GM03348 (cell line): ENCODE measurements at regions not wholly inside any gene's neighbourhood (a gene's known extent, or its start where the extent isn't known, plus 50 kb on each side); places are given as distances from the start of the nearest gene placed in this dataset.

ENCODE experiments used
- DNase-seq: peaks from one replicate; pipeline ENCODE4 v3.0.0; 2012; ENCODE audit warnings: low spot score

DNA sequence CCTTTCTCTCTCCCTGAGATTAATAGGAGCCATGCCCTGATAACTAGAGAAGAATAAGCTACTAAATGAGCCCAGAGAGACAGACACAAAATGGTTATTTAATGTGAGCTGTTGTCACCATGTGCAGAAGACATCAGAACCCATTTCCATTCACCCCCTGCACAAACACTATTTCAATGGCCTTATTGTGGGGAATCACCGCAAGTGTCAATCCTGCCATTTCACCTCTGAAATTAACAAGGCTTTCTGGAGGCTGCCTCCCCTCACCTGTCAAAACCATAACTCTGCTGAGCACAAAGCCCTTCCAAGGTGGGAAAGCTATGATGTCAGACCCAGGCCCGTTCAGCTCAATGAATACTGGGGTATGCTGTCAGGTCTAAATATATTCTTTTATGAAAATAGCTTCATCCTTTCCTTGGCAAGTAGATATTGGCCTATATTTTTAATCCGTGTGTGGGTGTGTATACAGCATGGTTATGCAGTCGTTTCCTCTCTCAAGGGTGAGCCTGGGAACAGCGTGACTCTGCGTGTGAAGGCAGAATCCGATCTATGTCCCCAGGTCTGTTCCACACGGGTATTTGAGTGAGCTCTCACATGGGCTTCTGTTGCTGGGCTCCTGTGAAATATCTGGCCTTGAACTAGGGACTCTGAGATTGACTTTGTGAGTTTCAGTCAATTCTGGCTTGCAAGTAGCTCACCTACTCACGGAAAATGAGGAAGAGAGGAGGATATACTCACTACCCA lies 266.3 kb downstream of the FBXW7 start:
- no peak for DNase-seq

DNA sequence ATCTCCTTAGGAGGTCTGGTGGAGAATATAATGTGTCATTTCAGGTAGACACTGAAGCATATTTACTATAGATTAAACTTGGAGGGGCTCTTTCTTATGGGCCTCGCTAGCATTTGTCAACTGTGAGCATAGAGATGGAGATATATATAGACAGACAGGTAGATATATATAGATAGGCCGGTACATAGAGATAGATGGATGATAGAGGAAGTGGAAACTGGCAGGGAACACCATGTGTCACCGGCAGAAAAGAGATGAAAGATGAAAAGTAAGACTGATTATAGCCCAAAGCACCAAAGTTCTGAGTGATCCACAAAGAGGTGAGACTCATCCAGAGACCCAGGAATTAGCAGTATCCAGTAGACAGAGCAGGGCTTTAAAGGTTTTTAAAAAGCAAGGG lies 268.1 kb downstream of the FBXW7 start:
- no peak for DNase-seq

DNA sequence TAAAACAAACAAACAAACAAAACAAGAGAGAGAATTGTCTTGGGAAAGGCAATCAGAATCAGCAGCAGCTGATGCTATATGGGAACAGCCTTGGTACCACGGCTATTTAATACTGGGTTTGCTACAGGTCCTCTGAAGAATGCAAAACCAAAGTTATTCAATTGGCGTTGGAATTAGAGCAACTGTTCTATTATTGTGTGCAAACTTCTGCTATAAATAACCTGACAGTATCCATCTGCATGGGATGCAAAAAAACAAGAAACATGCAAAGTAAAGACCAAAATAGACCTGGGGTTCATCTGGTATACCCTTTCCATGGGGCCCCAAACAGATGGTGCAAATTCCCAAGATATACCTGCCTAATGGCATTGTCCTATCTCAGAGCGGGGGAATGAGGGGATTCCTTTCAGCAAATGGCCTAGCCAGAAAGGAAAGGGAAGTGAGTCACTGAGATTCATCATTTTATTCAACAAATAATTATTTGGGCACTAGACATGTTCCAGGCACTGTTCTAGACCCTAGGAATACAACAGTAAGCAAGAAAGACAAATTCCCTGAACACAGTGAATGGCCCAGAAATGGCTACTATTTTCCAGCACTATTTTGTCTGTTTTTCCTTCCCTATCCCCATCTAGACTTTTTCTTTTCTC lies 268.9 kb downstream of the FBXW7 start:
- no peak for DNase-seq

DNA sequence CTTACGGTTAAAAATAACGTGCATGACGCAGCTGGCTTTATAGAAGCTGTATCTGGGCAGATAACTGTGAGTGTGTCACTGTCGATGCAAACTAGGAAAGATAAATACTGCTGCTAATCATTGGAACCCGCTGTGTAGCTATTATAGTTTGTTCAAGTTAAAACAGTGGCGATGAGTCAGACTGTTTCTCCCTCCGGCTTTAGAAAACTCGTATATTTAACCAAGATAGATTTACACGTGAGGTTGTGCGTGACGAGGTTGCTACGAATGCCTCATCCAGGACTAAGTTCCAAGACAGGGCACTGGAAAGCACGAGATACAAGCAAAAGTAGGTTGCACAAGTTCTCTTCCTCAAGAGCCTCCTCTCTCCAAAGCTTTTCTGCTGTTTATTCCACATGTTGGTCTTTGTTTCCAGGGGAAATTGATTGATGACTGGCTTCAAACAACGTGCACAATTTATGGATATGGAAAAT lies 270.7 kb downstream of the FBXW7 start:
- DNase-seq: no peak

DNA sequence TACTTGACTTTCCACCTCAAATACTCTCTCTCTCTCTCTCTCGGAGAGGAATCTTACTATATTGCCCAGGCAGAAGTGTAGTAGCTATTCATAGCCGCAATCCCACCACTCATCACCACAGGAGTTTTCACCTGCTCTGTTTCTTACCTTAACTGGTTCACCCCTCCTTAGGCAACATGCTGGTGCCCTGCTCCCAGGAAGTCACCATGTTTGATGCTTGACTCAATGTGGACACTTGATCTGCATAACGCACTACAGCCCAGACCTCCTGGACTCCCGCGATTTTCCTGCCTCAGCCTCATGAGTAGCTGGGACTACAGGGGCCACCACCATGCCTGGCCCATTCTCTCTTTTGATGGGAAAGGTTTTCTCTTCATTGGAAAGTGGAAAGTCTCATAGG lies 271.8 kb downstream of the FBXW7 start:
- no peak for DNase-seq

DNA sequence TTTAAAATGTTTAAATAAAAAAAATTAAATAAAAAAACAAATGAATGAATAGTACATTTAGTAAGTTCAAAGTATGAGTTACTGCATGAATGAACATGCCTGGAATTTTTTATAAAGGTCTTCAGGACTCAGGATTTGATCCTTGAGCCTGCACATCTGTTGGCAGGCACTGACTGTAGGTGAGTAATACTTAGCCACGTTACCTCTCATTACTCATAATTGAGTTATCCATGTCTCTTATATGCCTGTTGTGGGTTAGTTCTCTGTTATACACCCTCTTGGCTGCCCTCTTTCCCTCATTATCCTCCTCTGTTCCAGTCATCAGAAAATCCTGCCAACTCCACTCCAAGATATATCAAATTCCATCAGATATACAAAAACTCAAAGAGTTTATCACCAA lies 276.0 kb downstream of the FBXW7 start:
- peak; percentile 57 for DNase-seq

DNA sequence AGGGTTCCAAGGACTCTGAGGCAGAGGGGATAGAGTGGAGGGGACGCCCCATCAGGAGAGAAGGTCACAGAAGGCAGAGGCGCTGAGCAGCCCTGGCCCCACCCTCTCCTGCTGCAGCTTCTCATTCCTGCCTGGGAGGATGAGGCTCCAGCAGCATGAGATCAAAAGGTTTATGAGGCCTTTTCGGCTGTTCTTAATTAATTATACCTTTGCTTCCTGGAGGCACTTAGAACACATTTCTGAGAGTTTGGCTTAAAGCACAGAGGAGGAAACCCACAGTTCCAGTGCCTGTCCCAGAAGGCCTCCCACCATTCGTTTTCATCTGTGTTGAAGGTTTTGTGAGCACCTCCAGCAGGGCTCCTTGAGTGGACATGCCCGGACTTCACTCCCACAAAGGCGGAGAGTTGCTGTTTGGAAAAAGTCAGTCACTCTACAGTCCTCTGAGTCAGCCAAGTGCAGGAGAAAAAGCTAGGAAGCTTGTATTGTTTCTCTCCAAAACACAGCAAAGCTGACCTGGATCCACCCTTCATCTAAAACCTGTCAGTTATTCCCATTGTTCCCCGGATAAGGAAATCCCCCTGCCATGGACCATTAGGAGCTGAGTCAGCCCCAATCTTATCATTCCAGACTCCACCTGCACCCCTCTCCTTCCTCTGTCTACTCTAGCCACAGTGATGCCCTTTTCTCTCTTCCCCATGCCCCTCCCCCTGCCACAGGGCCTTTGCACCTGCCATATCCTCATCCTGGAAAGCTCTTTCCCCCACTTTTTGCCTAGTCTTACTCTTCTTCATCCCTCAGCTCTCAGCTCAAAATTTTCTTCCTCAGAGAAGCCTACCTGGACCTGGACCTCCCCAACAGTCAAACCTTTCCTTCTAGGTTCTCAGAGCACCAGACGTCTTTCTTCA lies 276.8 kb downstream of the FBXW7 start:
- peak; percentile 73 for DNase-seq

DNA sequence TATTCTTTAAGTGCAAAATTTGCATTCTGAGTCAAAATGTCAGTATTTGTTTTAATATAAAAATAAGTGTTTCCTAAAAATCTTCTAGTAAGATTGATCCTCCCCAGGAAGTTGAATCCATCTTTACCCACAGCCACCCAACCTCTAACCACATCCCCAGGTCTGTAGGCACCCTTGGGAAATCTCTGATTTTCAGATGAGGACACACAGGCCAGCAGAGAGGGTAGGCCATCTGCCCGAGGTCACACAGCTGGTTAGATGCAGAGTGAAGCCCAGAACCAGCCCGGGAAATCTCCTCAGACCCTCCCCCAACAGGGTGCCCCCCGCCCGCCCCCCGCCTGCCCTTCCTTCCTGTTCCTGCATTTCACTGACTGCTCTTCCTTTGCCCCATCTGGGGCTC lies 277.5 kb downstream of the FBXW7 start:
- DNase-seq: no peak

DNA sequence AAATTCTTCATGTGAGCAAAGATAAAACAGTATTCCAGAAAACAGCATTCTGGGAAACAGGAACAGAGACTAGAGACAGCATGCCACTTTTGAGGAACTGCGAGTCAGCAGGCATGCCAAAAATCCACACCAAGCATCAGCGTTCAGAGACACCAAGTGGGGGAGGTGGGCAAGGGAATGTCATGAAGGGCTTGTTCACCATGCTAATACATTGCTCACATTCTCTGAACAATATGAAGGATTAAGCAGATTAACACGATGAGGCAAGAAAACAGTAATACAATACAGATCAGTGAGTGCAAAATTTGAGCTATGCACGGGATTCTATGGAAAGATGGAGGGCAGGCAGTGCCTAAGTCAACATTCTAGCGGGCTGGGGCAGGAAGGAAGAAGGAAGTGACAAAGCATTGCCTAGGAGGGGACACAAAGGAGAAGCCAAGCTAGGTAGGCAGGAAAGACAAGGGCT lies 278.3 kb downstream of the FBXW7 start:
- peak; percentile 47 for DNase-seq

DNA sequence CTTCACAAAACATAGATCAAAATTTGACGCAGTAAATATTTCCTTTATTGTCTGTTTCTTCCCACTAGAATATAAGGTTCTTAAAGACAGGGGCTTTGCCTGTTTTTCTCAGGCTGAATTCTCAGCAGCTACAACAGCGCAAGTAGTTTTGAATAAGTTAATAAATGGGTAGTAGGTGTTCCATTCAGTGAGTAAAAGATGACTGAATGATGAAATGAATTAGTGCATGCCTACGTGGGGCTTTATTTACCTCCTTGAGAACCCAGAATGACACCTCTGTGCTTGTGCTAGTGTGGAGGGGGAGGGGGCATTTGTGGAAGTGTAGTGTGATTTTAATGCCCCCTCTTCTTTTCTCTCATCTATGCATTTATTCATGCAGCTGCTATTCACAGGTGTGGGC lies 278.9 kb downstream of the FBXW7 start:
- DNase-seq: no peak

DNA sequence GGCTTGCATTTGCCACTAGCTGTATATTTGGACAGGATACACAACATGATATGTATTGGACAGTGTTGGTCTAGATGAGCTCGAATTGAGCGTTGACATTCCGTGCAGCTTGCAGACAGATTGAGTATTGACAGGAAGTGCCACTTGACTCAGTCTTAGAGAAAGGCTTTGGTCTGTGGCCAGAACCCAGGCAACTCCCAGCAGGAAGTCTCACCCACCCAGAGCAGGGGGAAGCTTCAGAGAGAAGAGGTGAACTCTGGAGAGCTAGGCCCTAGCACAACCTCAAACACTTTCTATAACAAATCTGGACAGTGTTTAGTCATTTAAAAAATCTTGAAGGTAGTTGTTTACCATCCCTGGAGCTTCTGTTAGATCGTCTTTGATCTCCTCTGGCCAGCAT lies 280.5 kb downstream of the FBXW7 start:
- DNase-seq: peak; percentile 57

DNA sequence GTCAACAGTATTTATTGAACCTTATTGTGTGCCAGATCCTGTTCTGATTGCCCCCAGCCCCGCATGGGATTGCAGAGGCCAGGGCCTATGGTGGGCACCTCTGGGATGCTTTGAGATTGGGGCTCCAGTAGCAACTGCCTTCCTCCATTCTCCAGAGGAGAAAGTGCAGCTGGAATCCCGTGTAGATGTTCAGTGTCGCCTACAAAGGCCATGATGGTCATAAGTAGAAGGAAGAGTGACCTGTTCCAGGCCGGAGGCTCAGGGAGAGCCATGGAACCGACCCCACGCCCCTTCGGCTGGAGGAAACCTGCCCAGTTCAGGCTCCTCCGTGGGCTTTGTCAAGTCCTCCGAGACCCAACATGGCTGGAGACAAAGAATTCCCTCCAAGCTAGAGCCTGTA lies 287.5 kb downstream of the FBXW7 start:
- DNase-seq: no peak

DNA sequence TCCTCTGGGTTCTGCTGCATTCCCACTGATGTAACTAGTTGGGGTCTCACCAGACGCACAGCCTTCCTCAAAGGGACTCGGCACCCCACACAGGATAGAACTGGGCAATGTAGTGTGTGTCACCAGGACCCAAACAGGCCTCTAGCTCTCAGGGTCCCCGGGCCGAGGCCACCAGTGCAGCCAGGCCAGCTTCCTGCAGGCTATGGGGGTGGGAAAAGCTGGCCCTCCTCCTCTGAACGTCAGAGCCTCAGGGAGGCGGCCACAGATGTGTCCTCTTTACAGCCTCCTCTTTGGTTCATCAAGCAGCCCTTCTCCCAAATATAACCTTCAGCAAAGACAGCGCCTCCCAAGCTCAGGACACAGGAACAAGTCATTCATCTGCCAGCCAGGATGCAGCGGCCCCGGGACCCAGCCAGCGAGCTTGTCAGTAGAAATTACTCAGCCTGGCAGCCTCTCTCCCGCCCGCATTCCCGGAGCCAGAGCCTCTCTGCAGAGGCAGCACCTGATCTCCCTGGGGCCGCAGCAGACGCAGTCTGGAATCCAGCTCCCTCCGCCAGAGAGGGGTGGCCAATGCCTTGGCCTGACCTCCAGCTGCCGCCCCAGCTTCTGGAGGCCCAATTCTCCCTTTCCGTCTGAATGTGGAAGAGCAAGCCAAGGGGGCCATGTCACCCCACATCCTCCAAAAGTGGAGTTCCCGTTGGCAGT lies 288.5 kb downstream of the FBXW7 start:
- no peak for DNase-seq

DNA sequence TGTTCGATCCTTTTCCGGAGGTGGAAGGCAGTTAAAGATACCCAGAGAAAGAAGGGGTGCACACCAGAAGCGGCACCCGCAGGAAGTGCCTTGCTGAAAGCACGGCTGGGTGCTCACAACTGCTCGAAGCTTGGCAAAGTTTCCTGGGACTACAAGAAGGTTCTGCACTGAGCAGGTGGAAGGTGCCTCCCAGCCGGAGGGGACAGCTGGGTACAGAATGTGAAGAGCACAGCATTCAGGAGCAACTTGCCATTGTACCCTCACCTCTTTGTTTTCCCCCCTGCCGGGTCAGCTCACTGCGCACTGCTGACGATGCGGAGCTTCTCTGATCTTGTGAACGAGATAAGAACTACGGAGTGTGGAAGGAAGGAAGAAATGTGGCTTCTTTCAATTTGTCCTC lies 289.2 kb downstream of the FBXW7 start:
- DNase-seq: no peak

DNA sequence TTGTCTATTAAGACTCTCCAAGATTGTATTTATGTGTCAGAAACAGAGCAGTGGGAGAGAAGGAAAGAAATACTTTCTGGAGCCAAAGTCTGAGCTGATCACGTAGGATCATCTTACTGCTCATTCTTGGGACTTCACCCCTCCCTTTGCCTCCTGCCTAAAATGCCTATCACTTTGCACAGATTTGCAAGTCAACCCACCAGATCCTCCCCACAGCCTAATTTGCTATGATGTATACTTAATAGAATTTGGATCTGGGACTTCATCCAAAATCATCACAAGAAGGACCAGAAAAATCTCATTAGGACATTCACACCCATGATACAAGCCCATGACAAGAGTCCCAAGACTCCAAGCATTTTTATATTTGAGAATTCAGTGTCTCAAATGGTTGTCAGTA lies 290.2 kb downstream of the FBXW7 start:
- no peak for DNase-seq

DNA sequence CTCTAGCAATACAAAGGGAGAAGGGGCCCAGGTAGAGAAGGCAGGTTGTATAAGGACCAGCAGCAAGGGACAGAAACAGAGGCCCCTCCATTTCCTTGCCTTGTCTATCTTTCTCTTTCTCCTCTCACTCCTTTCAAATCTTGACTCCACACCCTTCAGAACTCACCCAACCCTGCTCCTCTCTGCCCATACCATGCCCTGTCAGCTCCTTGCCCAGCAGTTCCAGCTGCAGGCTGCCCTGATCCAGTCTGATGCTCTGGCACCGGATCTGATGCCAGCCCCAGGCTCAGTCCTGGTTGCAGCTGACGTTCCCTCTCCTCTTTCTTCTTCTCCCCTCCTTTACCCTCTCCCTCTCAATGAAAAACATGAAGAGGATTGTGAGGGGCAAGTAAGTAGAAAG lies 291.2 kb downstream of the FBXW7 start:
- DNase-seq: no peak

DNA sequence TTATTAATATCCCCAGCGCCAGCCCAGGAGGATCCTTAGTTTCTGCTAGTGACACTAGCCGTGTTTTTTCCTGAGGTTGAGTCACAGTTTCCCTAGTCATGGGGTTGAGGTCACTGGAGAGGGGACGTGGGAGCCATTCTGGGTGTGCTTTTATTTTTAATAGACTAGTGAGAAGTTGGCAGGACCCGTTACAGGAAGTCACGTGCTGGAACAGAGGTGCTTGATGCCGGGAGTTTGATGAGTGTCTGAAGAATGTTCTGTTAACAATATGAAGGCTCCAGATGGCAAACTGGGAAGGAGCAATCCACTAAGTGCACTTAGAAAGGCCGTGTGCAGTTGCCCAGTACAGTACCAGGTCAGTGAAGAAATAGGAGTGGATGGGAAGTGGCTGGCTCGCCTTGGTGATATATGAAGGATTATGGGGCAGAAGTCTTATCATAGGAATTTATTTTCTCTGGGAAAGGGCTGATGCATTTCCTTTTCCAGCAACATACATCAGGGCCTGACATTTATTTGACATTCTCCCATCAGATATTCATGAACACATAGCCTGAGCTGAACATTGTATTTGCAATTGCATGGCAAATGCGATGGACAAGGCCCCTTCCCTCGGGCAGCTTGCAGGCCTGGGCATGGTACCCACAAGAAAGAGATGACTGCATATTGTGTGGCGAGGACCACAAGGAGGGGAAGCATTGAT lies 291.8 kb downstream of the FBXW7 start:
- DNase-seq: no peak

DNA sequence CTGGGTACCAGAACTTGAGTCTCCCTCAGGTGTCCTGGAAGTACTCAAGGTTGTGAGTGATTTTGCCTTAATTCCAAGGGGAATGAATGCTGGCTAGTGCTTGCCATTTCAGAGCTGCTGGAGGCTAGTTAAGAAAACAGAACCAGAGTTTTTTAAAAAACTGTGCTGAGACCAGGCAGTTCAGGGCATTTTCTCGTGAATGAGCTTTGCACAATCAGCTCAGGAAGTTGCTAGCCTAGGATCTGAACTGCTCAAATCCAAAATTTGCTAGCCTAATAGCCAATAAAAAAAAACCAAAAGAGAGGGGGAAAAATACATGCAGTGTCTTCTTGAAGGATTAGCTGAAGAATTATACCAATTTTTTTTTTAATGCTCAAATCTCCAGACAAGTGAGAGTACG lies 292.7 kb downstream of the FBXW7 start:
- DNase-seq: no peak

DNA sequence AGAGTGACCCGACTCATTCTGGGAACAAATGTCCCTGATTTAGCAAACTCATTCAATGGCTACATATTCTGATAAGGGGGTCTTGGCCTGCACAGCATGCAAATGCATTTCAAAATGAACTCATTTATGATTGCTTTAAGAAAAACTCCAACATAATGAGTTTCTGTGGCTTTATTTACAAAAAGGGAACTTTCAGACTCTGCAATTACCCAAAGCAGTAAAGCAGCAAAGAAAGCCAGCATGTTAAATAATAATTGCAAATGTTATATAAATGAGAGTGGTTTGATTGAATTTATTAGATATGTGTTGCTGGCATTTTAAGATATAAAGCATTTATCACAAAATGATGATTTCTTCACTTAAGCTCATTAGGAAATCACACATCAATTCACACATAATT lies 295.7 kb downstream of the FBXW7 start:
- DNase-seq: no peak

DNA sequence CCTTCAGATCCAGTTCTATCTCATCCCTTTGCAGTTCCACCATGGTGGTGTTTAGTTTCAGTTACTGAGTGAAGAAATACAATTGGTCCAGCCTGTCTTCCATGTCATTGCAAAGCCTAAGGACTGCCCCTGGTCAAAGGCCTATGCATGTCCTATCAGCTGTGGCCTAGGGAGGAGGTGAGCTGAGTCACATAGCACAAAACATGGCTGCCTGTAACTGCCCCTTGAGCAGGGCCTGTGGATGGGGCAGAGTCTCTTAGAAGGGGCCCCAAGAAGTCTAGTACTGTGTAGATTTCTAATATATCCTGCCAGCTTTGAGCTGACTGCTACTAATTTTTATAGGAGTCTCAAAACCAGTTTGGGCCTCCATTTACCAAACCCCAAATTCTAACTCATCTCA lies 296.7 kb downstream of the FBXW7 start:
- DNase-seq: no peak

DNA sequence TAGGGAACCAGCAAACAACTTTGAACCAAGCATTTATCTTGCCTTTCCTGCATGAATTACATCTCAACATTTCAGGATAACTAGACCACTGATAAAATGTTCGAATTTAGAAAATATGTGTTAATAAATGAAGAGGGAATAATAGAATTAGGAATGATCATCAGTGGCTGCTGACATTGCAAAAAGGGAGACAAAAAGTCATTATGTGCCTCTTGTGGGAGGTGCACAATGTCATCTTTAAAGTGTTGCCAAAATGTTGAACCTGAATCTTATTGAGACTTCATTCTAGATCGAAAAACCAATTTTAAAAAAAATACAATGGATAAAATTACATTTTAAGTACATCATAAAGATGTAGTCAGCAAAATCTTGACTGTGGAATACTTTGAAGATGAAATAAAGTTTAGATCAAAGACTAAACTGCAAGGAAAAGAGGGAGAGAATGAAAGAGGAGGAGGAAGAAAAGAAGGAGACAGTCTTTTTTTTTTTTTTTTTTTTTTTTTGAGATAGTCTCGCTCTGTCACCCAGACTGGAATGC lies 299.3 kb downstream of the FBXW7 start:
- no peak for DNase-seq
